Forelimb muscle (tissue), 1 donor: ENCODE measurements at regions not wholly inside any gene's neighbourhood (a gene's known extent, or its start where the extent isn't known, plus 50 kb on each side); places are given as distances from the start of the nearest gene placed in this dataset.
"Not testable (repeated sequence)": the region's sequence is repeated elsewhere in the genome, so short reads cannot be mapped to it uniquely, and the experiment has no call there.

Experiments
- DNase-seq: peaks from one replicate; pipeline ENCODE4 v3.0.0-alpha.2; 2013; ENCODE audit warnings: low read depth

DNA sequence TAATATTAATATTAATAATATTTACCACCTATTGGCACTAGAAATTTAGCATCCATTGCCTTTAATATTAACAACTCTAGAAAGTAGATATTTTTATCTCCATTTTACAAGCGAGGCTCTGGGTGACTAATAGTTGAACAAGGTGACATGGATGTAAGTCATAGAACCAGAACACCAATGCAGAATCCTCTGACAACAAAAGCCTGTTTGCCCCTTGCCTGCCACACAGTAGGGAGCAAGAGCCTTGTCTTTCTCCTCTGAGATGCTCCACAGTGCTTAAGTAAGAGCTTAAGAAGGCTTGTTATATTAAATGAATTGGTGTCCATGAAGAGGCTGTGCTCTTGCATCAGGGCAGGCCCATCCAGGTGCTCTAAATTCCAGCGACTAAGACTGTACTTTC is 51.2 kb upstream of the LBX1 start:
- no peak for DNase-seq

DNA sequence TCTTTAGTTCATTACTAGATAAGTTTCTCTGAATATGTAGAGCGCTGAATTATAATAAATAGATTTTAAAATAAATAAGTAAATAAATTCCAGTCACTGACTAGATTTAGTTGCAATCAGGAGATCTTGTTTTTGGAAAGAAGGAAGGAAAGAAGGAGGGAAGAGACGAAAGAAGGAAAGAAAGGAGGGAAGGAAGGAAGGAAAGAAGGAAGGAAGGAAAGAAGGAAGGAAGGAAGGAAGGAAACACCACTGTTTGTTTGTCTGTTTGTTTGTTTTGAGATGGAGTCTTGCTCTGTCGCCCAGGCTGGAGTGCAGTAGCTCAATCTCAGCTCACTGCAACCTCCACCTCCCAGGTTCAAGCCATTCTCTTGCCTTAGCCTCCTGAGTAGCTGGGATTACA is 51.7 kb upstream of the LBX1 start:
- not testable (repeated sequence) for DNase-seq

- no peak for DNase-seq
Observed at GRCh38 chr10:101282947-101283346, 53.7 kb upstream of the LBX1 start.

GRCh38 chr10:101283762-101284100 is 54.5 kb upstream of the LBX1 start:
- DNase-seq = no peak

DNA sequence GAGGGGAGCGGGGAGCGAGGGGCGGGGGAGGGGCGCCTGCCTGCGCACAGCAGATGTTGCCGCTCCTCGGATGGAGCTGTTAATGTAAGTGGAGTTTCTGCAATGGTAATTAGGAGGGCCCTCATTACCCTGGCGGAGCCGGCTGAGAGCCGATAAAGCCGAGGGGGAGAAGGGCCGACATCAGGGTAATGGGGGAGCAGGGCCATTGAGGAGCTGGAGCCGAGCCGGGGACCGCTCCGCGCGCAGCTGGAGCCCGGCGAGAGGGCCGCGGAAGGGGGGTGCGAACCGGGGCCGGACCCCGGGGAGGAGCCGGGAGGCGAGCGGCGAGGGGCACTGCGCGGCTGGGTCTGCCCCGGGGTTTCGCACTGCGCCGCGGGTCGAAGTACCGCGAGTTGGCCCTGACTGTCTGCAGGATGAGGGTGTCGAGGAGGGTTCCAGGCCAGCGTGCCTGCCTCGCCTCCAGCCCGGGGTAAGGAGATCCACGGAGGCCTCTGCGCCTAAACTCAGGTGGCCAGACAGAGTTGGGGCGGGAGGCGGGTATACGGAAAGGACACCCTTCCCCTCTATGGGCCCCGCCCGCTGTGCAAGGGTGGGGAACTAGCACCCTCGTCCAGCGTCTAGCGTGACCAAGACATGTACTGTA is 55.0 kb upstream of the LBX1 start:
- DNase-seq = no peak

DNA sequence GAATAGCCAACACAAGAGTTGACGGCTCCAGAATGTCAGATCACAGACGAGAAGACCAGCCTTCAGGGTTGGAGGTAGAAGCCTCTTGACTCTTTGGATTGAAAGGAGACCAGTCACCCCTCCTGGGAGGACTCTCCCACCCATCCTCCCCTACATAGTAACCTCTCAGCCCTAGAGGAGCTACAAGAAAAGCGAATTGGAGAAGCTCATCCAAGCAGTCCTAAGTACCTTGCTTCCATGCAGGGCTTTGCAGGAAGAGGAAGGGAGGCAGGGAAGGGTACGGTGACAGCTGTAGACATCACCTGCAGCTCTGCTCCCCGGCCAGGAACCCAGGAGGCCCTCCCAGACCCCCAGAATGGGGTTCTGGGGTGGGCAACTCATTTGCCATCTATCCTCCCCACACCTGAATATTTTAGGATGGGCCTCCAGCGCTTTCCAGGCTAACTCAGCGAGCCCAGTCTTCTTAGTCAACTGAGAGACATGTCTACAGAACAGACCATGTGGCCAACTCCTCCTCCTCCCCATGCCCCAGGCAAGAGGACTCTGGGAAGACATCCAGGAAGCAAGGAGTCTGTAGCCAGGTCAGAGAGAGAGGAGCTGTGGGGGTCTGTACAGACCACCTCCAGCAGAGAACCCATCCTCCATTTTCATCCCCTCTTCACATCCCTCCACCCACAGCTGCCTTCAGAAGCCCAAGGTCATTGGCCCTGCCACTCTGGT is 55.6 kb upstream of the LBX1 start:
- DNase-seq = no peak

DNA sequence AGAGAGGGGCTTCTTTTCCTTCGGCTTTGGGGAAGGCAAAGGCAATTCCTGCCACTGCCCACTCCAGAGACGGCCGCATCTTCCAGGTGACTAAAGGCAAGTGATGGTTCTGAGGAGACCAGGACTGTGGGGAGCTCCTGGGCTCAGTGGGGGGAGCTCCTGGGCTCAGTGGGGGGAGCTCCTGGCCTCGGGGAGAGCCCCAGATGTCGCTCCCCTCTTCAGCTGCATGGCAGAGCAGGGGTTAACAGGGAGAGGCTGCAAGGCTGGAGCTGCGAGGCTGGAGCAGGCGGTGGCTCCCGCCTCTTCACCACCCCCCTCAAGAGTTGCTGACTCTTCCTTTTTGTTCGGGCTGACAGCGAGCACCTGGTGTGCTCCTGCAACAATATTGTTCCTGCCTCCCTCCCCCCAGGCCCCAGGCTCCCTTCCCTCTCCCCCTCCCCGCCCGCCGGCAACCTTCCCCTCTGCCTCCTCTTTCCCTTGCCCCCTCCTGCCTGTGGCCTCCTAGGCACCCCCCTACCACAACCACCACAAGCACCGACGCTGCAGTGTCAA is 56.3 kb upstream of the LBX1 start:
- DNase-seq = no peak

- DNase-seq = no peak
Observed at GRCh38 chr10:101286248-101287046, 57.2 kb upstream of the LBX1 start.

GRCh38 chr10:101287183-101287996 is 58.1 kb upstream of the LBX1 start:
- DNase-seq = no peak

DNA sequence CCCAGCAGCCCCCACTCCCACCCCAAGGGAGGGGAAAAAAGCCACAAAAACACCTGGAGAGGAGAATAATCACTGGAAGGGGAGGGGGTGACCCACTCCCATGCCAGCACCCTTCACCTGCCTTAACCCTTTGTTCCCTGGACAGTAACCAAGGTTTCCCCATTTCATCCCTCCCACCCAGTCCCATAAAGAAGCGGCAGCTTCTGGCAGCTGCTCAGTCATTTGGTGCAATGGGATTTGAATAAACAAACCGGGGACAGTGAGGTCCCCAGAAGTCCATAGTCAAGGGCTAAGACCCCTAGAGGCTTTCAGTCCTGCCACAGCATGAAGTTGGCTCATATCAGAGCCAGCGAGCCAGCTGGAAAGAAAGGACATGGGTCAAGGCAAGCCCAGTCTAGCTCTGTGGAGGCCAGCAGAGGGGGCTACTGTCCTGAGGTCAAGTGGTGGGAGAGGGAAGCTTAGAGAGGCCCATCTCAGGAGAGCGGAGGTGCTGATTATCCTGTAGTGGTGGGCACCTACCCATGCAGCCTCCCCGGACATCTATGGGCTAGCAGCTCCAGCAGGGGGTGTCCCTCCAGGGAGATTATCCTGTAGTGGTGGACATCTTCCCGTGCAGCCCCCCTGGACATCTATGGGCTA is 58.9 kb upstream of the LBX1 start:
- no peak for DNase-seq

- no peak for DNase-seq
Observed at GRCh38 chr10:101289541-101289940, 60.3 kb upstream of the LBX1 start.

GRCh38 chr10:101290431-101290830 is 61.2 kb upstream of the LBX1 start:
- DNase-seq = no peak

DNA sequence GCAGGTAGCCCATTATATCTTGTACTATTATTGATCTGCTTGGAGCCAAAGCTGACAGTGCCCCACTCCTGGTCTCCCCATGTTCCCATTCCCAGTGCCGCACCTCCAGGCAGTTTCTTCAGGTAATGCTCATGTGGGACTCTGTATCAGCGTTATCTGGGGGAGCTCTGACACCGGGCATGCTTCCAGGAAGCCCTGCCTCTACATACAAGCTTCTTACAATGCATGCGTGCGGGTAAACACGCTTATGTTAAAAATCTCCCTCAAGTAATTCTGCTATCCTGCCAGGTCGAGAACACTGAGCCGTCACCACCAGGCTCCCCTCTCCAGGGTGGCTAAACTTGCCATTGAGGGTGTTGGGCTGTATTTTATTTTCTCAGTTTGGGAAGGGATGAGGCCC is 61.6 kb upstream of the LBX1 start:
- DNase-seq = no peak

DNA sequence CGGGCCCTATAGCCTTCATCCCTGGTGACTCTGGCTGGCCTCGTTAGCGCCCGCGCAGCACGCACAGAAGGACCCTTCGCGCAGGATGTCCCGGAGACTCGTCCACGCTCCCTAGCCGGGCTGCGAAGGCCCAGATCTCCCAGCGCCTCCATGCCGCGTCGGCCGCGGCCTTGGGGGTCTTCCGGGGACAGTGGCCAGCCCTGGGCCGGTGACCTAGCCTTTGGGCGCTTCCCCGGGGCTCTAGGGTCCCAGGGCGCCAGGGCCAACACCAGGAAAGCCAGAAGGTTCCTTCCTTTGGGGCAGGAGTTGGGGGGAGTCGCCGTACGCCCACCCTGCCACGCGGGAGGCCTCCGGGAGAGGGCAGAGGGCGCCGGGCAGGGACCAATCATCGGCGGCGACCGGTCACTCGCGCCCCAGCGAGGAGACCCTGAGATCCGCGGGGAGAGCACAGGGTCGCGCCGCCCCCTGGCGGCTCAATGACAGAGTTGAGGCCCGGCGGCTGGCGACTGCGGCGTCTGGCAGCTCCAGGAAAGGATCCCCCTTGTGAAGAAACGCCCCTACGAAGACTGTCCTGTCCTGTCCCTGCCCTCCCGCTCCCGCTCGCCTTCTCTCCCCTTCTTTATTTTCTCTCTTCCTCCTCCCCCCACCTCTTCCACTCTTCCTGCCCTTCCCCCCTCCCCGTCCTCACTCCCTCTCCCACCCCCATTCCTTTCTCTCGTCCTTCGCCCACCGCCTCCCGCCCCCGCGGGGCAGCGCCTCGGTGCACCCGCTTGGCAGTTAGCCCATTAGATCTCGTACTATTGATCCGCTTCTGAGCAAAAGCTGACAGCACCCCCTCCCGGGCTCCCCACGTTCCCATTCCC is 62.3 kb upstream of the LBX1 start:
- DNase-seq = peak; percentile 24

- no peak for DNase-seq
Observed at GRCh38 chr10:101292194-101293006, 61.6 kb upstream of the BTRC start.

DNA sequence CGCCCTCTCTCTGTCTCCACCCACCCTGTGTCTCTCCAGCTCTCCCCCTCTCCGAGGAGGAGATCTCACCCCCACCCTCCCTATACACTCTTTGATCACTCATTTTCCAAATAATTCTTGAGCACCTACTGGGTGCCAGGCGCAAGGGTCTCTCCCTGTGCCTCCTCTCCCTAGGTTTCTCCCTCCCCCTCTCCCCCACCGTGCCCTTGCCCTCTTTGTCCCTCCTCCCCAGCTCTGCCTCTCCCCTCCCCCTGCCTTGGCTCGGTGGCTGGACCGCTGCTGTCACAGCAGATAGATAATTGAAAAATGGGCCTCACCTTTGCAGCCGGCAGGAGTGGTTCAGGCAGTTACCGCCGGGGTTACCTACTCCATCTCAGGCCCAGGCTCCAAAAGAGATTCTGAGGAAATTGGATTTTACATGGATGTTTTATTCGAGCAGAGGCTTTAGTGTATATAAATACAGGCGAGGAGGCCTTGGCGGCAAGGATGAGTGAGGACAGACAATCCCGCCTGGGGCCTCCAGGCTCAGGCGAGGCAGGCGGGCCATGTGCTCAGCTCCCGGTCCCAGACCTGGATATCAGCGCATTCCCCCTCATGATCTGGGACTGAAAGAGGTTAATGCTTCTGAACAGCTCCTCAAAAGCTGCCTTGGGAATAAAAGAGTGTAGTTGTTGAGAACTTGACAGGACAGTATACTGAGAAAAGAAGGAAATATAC is 60.8 kb upstream of the BTRC start:
- DNase-seq = no peak

DNA sequence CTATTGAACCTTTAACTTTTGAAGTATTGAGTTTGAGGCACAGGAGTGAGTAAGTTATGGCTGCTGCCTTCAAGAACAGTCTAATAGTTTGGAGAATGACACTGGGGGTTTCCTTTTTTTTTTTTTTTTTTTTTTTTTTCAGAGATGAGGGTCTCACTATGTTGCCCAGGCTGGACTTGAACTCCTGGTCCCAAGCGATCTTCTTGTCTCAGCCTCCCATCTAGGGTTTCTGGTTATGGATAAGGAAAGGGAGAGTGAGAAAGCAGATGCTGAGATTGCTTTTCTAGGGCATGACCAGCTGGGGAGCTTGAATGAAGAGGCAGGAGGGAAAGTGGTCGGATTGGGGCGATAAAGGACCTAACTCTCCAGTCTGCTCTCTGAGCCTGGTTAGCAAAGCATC is 59.9 kb upstream of the BTRC start:
- no peak for DNase-seq

DNA sequence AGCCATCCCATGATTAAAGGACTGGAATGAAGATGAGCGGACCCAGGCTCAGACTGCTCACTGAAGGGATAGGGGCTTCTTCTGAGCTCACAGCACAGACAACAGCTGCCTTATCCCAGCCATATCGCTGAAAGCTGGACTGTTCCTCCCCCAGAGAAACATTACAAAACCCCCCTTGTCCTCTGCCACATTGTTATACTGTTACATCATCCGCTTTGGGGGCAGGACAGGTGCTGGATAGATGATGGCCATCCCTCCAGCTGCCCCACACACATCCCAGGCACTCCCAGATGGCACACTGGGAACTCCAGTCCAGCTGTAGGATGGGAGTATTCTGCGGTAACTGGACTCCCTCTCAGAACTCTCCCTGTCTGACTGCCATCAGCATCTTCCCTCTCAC is 58.7 kb upstream of the BTRC start:
- no peak for DNase-seq
